IMR-90 (cell line): ENCODE measurements at regions not wholly inside any gene's neighbourhood (a gene's known extent, or its start where the extent isn't known, plus 50 kb on each side); places are given as distances from the start of the nearest gene placed in this dataset.
"Not testable (repeated sequence)": the region's sequence is repeated elsewhere in the genome, so short reads cannot be mapped to it uniquely, and the experiment has no call there.

Source experiments
- ATAC-seq: fragments of 200-7000 bp; cut with Tn5 transposase; 2 replicates; pipeline ENCODE4 v1.9.1; 2020; ENCODE audit warnings: low read depth, mild to moderate bottlenecking, moderate library complexity
- BruUV-seq: library from RNA; stranded (reverse); fragments of 400-500 nt; replicated peaks from 2 replicates; lab custom pipeline; 2021; lab: Mats Ljungman, UMichigan
- CTCF ChIA-PET: fragments of 300-600 bp; formaldehyde crosslinking; extraction: SDS; loops from one replicate; lab custom pipeline; 2021; ENCODE audit warnings: antibody characterized with exemption; lab: Yijun Ruan, JAX
- POLR2A ChIA-PET: fragments of 300-600 bp; sonication (Branson Sonifier 250); formaldehyde crosslinking; loops from one replicate; lab custom pipeline; 2022; ENCODE audit warnings: antibody characterized with exemption; ENCODE audit not compliant: unreplicated experiment; lab: Charles Lee
- DNase-seq: peaks from one replicate; pipeline ENCODE4 v3.0.0; 2013
- H2AFZ ChIP-seq: replicated peaks from 2 replicates; pipeline ENCODE3; 2013; ENCODE audit warnings: low read length, mild to moderate bottlenecking; ENCODE audit not compliant: poor library complexity
- H2AK5ac ChIP-seq: 2 replicates; pipeline ENCODE4 v1.6.1; 2013; ENCODE audit warnings: low read depth, low read length, inconsistent platforms
- H2AK9ac ChIP-seq: replicated peaks from 2 replicates; pipeline ENCODE3; 2013; ENCODE audit warnings: mild to moderate bottlenecking, low read depth, low read length, moderate library complexity; ENCODE audit not compliant: poor library complexity
- H2BK120ac ChIP-seq: 2 replicates; pipeline ENCODE4 v1.6.1; 2013; ENCODE audit warnings: low read depth, low read length, inconsistent platforms
- H2BK15ac ChIP-seq: 3 replicates; pipeline ENCODE4 v1.6.1; 2013; ENCODE audit warnings: low read depth, low read length, inconsistent platforms
- H2BK20ac ChIP-seq: 2 replicates; pipeline ENCODE4 v1.6.1; 2013; ENCODE audit warnings: low read depth, mild to moderate bottlenecking, inconsistent platforms, low read length, moderate library complexity
- H2BK5ac ChIP-seq: 2 replicates; pipeline ENCODE4 v1.6.1; 2013; ENCODE audit warnings: mild to moderate bottlenecking, low read depth, low read length, inconsistent platforms; ENCODE audit not compliant: poor library complexity, severe bottlenecking
- H3K14ac ChIP-seq: replicated peaks from 2 replicates; pipeline ENCODE4 v1.6.1; 2013; ENCODE audit warnings: low read depth, low read length, inconsistent platforms
- H3K18ac ChIP-seq: 2 replicates; pipeline ENCODE4 v1.6.1; 2013; ENCODE audit warnings: low read depth, low read length, control low read depth
- H3K23ac ChIP-seq: 2 replicates; pipeline ENCODE4 v1.6.1; 2013; ENCODE audit warnings: low read depth, low read length, inconsistent platforms
- H3K27ac ChIP-seq: 2 replicates; pipeline ENCODE4 v1.5.1; 2013; ENCODE audit warnings: mild to moderate bottlenecking, control low read depth, low read length; ENCODE audit not compliant: insufficient read depth
- H3K27me3 ChIP-seq: 2 replicates; pipeline ENCODE4 v1.6.1; 2013; ENCODE audit warnings: low read length; ENCODE audit not compliant: control insufficient read depth, insufficient read depth
- H3K36me3 ChIP-seq: 2 replicates; pipeline ENCODE4 v1.6.1; 2013; ENCODE audit warnings: low read length, mixed read lengths; ENCODE audit not compliant: control insufficient read depth, insufficient read depth
- H3K4ac ChIP-seq: 2 replicates; pipeline ENCODE4 v1.6.1; 2013; ENCODE audit warnings: low read depth, low read length, inconsistent platforms
- H3K4me1 ChIP-seq: 2 replicates; pipeline ENCODE4 v1.6.1; 2013; ENCODE audit warnings: low read length, mixed read lengths; ENCODE audit not compliant: control insufficient read depth, insufficient read depth
- H3K4me2 ChIP-seq: 2 replicates; pipeline ENCODE4 v1.6.1; 2013; ENCODE audit warnings: low read depth, mild to moderate bottlenecking, control low read depth, low read length, moderate library complexity
- H3K4me3 ChIP-seq: 2 replicates; pipeline ENCODE4 v1.5.1; 2013; ENCODE audit warnings: low read depth, mild to moderate bottlenecking, control low read depth, low read length, moderate library complexity; ENCODE audit not compliant: insufficient read depth
- H3K56ac ChIP-seq: 2 replicates; pipeline ENCODE4 v1.6.1; 2013; ENCODE audit warnings: low read length, inconsistent platforms; ENCODE audit not compliant: insufficient read depth; ENCODE audit errors: extremely low read depth
- H3K79me1 ChIP-seq, 2 experiments: 2 replicates each; pipeline ENCODE4 v1.6.1; 2013; ENCODE audit warnings: low read length in 2 of 2, inconsistent platforms in 1 of 2, low read depth in 1 of 2
- H3K9ac ChIP-seq: 2 replicates; pipeline ENCODE4 v1.6.1; 2013; ENCODE audit warnings: low read depth, low read length, control low read depth
- H3K9me1 ChIP-seq: 2 replicates; pipeline ENCODE4 v1.6.1; 2013; ENCODE audit warnings: low read length, inconsistent platforms; ENCODE audit not compliant: insufficient read depth
- H3K9me3 ChIP-seq: 2 replicates; pipeline ENCODE4 v1.6.1; 2013; ENCODE audit warnings: low read length; ENCODE audit not compliant: control insufficient read depth, insufficient read depth
- H4K20me1 ChIP-seq: 2 replicates; pipeline ENCODE4 v1.6.1; 2013; ENCODE audit warnings: low read length, inconsistent platforms; ENCODE audit not compliant: insufficient read depth
- H4K5ac ChIP-seq: 2 replicates; pipeline ENCODE4 v1.6.1; 2013; ENCODE audit warnings: mild to moderate bottlenecking, low read depth, low read length, control low read depth
- H4K8ac ChIP-seq, 2 experiments: 2 replicates each; pipeline ENCODE4 v1.6.1; 2013; ENCODE audit warnings: low read depth in 2 of 2, low read length in 2 of 2, control low read depth in 1 of 2, inconsistent platforms in 1 of 2
- H4K91ac ChIP-seq: 2 replicates; pipeline ENCODE4 v1.6.1; 2013; ENCODE audit warnings: low read depth, low read length, inconsistent platforms; ENCODE audit not compliant: insufficient read depth
- WGBS, 2 experiments: methylation state at CpG; one replicate each; pipeline versions ENCODE4 v1.1.5 to v1.1.7; 2013; ENCODE audit warnings: missing lambda C conversion rate in 2 of 2; ENCODE audit not compliant: insufficient read length in 1 of 2; ENCODE audit errors: extremely low coverage in 2 of 2; 5-methylcytosine and 5-hydroxymethylcytosine counted together
- dilution Hi-C: fragments of 300-500 bp; cut with HindIII; formaldehyde crosslinking; loops from one replicate; pipeline ENCODE4 v1.14.3; 2018; ENCODE audit warnings: low sequenced_read_pairs; ENCODE audit not compliant: unreplicated experiment
- in situ Hi-C: fragments of 300-500 bp; cut with MboI; formaldehyde crosslinking; loops from 3 replicates; pipeline ENCODE4 v1.14.3; 2019; ENCODE audit warnings: low sequenced_read_pairs, inconsistent platforms, mixed read lengths
- intact Hi-C: fragments of 100-400 bp; cut with micrococcal nuclease; formaldehyde crosslinking; loops from 2 replicates; pipeline ENCODE4 v1.10.0; 2022

- H3K79me1 ChIP-seq, H4K8ac ChIP-seq, ATAC-seq, H2AK5ac ChIP-seq, H3K4ac ChIP-seq, DNase-seq, H2AFZ ChIP-seq, H2BK5ac ChIP-seq, CTCF ChIA-PET, H4K5ac ChIP-seq, H3K27ac ChIP-seq, H3K27me3 ChIP-seq, H3K9ac ChIP-seq, in situ Hi-C loops, H3K23ac ChIP-seq, dilution Hi-C loops, H2BK20ac ChIP-seq, intact Hi-C loops, H3K4me2 ChIP-seq, H3K18ac ChIP-seq, H4K91ac ChIP-seq, POLR2A ChIA-PET, H3K9me1 ChIP-seq, BruUV-seq, H3K9me3 ChIP-seq, H2BK120ac ChIP-seq, H2BK15ac ChIP-seq, H3K36me3 ChIP-seq, H3K14ac ChIP-seq, H2AK9ac ChIP-seq, H3K4me3 ChIP-seq, H3K56ac ChIP-seq, H3K4me1 ChIP-seq, H4K20me1 ChIP-seq: not testable (repeated sequence)
- WGBS, 2 experiments = no CpG with 5 or more reads among the region's 2 CpGs
Observed at GRCh38 chr2:87081727-87082126, 60.1 kb upstream of the PLGLB1 start.

DNA sequence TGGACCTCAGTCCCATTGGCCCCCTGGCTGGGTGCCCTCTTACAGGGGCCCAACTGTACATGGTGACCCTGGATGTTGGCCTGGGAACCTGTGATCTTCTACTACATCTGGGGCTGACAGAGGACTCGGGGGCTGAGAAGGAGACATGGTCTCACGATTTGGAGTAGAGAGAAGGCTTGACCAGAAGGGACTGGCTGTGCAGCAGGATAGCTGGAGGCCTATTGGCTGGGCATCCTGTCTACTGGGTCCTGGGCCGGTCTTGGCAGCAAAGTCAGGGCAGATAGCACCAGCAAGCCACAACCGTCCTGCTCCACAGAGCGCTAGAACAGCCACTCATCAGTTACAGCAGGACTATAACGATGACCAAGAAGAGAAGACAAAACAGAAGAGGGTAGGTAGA is 66.4 kb upstream of the PLGLB1 start:
- H4K20me1 ChIP-seq, H3K4me3 ChIP-seq, H3K36me3 ChIP-seq, POLR2A ChIA-PET, DNase-seq, CTCF ChIA-PET, ATAC-seq, H2BK15ac ChIP-seq, H3K4ac ChIP-seq, H3K14ac ChIP-seq, H3K4me1 ChIP-seq, dilution Hi-C loops, H3K9me3 ChIP-seq, H2BK20ac ChIP-seq, H3K4me2 ChIP-seq, H3K9me1 ChIP-seq, H4K5ac ChIP-seq, H2BK5ac ChIP-seq, H3K9ac ChIP-seq, H3K18ac ChIP-seq, H3K79me1 ChIP-seq, H3K23ac ChIP-seq, H2AK5ac ChIP-seq, H4K91ac ChIP-seq, H3K27ac ChIP-seq, BruUV-seq, H2BK120ac ChIP-seq, H2AFZ ChIP-seq, H2AK9ac ChIP-seq, intact Hi-C loops, H3K56ac ChIP-seq, H3K27me3 ChIP-seq, in situ Hi-C loops, H4K8ac ChIP-seq: not testable (repeated sequence)
- 60% methylated on average over 1 of the region's 6 CpGs; no CpG with 5 or more reads in 1 of the 2 experiments for WGBS, 2 experiments
